ENCODE measurements at regions not wholly inside any gene's neighbourhood (a gene's known extent, or its start where the extent isn't known, plus 50 kb on each side); places are given as distances from the start of the nearest gene placed in this dataset.
"Not testable (repeated sequence)": the region's sequence is repeated elsewhere in the genome, so short reads cannot be mapped to it uniquely, and the experiment has no call there.

DNA sequence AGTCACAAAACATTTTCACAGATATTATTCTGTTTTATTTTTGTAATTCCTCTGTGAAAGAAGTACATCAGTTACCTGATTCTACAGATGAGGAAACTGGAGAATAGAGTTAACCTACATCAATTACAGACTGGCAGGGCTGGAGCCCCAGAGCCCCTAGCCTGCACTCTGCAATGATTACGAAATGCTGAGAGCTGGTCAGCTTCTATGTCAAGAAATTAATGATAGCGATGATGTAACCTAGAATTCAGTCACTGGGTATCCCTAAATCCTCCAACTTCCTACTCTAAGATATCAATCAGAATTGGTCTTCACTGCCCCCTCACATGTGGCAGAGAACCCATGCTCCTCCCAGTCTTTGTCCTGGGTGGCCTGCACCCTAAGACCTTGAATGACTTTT, 273.5 kb upstream of the PLET1 start:
- no peaks in the 10 kb centered on the region for H3K27me3 ChIP-seq (ENCODE audit: insufficient read depth, low read depth, severe bottlenecking)
- H3K36me3 ChIP-seq = no peaks in the 10 kb centered on the region
- no peak overlapping the region for H3K27ac ChIP-seq
- no peak overlapping the region for H3K4me3 ChIP-seq (ENCODE audit: low read depth, low read length)
- TF ChIP-seq, protein P1, sequence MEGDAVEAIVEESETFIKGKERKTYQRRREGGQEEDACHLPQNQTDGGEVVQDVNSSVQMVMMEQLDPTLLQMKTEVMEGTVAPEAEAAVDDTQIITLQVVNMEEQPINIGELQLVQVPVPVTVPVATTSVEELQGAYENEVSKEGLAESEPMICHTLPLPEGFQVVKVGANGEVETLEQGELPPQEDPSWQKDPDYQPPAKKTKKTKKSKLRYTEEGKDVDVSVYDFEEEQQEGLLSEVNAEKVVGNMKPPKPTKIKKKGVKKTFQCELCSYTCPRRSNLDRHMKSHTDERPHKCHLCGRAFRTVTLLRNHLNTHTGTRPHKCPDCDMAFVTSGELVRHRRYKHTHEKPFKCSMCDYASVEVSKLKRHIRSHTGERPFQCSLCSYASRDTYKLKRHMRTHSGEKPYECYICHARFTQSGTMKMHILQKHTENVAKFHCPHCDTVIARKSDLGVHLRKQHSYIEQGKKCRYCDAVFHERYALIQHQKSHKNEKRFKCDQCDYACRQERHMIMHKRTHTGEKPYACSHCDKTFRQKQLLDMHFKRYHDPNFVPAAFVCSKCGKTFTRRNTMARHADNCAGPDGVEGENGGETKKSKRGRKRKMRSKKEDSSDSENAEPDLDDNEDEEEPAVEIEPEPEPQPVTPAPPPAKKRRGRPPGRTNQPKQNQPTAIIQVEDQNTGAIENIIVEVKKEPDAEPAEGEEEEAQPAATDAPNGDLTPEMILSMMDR (IDR thresholded peaks at IDR 0.05; ENCODE audit: low read depth, low read length) = no peak
- H3K9me3 ChIP-seq (ENCODE audit: severe bottlenecking) = no peaks in the 10 kb centered on the region
- no peak for DNase-seq

DNA sequence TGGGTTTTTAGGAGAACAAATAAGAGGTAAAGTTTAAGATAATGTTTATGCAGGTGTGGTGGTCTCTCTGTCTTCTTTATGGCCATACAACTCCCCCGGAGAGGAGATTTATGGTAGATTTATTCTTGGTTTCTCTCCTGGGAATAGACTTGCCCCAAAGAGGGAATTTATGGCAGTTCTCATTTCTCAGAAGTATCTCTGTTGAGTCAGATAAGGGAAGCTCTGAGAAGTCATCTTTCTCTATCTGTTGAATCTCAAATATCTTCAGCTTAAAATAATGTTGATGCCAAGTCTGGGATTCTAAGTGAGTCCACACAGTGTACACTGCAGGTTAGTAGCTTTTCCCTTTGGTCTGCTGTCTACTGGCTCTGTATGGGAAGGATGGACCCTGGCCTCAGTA, 276.4 kb upstream of the PLET1 start:
- H3K27me3 ChIP-seq (ENCODE audit: insufficient read depth, low read depth, severe bottlenecking) = no peaks in the 10 kb centered on the region
- no peak for DNase-seq
- no peaks in the 10 kb centered on the region for H3K36me3 ChIP-seq
- H3K9me3 ChIP-seq (ENCODE audit: severe bottlenecking) = no peaks in the 10 kb centered on the region
- no peak overlapping the region for H3K4me3 ChIP-seq (ENCODE audit: low read depth, low read length)
- H3K27ac ChIP-seq = no peak overlapping the region
- TF ChIP-seq, protein P1 (IDR thresholded peaks at IDR 0.05; ENCODE audit: low read depth, low read length) = no peak

DNA sequence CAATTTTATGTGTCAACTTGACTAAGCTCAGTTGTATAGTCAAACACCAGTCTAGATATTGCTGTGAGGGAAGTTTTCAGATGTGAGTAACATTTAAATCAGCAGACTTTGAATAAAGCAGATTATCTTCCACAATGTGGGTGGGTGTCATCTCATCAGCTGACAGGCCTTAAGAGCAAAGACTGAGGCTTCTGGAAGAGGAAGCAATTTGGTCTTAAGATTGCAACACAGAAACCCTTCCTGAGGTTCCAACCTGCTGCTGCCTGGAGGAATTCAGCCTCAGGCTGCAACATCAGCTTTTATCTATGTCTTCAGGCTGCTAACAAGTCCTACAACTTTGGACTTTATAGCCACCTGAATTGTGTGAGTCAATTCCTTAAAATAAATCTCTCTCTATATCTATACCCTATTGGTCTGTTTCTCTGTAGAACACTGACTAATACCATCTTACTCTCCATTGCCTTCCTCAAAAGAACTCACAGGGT, 277.2 kb upstream of the PLET1 start:
- no peaks in the 10 kb centered on the region for H3K36me3 ChIP-seq
- no peak for DNase-seq
- TF ChIP-seq, protein P1 (IDR thresholded peaks at IDR 0.05; ENCODE audit: low read depth, low read length) = no peak
- H3K27ac ChIP-seq = no peak overlapping the region
- H3K27me3 ChIP-seq (ENCODE audit: insufficient read depth, low read depth, severe bottlenecking) = no peaks in the 10 kb centered on the region
- no peaks in the 10 kb centered on the region for H3K9me3 ChIP-seq (ENCODE audit: severe bottlenecking)
- H3K4me3 ChIP-seq (ENCODE audit: low read depth, low read length) = no peak overlapping the region

DNA sequence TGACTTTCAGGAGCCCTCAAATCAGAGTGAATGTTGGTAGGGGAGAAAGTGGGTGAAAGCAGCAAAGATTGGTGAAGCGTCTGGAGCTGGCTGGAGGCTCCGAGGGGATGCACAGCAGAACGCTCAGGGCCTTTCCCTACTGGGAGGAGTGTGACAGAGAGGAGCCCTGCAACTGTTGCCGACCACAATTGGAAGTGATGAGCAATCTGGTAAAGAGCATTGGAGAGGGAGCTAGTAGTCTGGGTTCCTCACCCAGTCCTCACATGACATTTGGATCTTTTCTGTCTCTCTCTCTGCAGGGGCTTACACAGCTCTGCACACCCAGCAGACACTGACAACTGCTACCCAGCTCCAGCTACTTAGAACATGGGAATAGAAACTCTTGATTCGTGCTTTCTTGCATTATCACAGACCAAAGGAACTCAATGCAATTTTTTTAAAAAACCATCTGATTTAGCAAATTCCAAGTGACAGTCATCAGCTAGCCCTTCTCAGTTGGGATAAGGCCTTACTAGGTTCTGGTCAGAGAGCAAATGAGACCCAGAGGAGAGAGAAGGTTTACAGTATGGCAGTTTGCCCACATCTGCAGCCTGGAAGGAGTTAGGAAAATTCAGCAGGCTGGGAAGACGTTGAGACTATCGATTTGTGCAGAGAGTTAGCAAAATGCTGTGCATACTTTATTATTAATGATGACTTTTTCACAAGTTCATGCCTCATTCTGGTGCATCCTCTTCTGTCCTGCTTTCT, 278.0 kb upstream of the PLET1 start:
- Histone ChIP-seq H3K27me3 (ENCODE audit: insufficient read depth, low read depth, severe bottlenecking) (no peaks in the 10 kb centered on the region), H3K27ac (no peak overlapping the region), H3K36me3 (no peaks in the 10 kb centered on the region), H3K9me3 (ENCODE audit: severe bottlenecking) (no peaks in the 10 kb centered on the region), H3K4me3 (ENCODE audit: low read depth, low read length) (no peak overlapping the region)
- TF ChIP-seq, protein P1 (IDR thresholded peaks at IDR 0.05; ENCODE audit: low read depth, low read length) = no peak
- no peak for DNase-seq

DNA sequence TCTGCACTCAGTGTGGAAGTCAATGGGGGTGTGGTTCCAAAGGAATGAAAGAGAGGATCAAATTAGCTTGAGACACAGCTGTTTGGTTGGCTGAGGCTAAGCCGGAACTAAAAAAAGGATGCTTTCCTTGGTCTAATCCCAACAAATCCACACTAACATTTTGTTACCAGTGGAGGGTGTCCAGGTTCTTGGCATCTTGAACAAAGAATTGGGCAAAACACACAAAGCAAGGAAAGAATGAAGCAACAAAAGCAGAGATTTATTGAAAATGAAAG, 278.6 kb upstream of the PLET1 start:
- not testable (repeated sequence) for H3K9me3 ChIP-seq (ENCODE audit: severe bottlenecking); DNase-seq; H3K4me3 ChIP-seq (ENCODE audit: low read depth, low read length); H3K36me3 ChIP-seq; H3K27ac ChIP-seq; H3K27me3 ChIP-seq (ENCODE audit: insufficient read depth, low read depth, severe bottlenecking)

DNA sequence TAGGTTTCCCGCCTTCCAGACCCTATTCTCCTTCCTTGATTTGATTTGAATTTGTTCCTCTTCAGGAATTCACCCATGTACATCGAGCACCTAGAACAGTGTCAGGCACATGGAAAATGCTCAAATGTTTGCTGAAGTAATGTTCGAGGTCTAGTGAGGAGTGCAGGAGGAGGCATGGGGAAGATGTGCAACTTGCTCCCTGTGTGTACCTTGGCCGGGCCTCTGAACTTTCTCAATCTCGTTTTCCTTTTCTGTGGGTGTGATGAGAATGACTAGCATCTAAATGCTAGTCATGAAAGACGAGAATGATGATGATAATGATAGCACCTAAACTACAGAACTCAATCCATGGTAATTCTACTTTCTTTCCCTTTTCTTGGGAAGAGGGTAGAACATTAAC, 279.1 kb upstream of the PLET1 start:
- TF ChIP-seq, protein P1 (IDR thresholded peaks at IDR 0.05; ENCODE audit: low read depth, low read length) = no peak
- Histone ChIP-seq H3K36me3 (no peaks in the 10 kb centered on the region), H3K27me3 (ENCODE audit: insufficient read depth, low read depth, severe bottlenecking) (no peaks in the 10 kb centered on the region), H3K9me3 (ENCODE audit: severe bottlenecking) (no peaks in the 10 kb centered on the region), H3K27ac (no peak overlapping the region), H3K4me3 (ENCODE audit: low read depth, low read length) (no peak overlapping the region)
- no peak for DNase-seq
